ENCODE measurements at regions not wholly inside any gene's neighbourhood (a gene's known extent, or its start where the extent isn't known, plus 50 kb on each side); places are given as distances from the start of the nearest gene placed in this dataset.

DNA sequence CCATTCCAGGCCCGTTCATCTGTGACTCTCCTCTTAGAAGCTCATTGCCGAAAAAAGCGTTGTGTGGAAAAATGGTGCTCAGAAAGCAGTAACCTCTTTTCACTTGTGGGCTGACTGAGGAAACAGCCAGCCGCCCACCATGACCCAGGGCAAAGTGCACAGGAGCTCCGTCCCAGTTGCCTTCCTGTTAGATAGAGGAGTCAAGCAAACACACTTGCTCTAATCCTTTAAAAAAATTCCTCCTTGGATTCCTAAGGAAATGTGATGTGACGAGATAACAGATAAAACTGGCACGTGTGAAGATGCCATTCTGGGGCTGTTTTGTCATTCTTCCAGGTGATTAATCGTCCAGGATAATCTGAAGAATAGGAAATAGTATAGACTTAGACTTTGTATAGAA lies 396.8 kb upstream of the DDHD1 start:
- no peak for DNase-seq (ENCODE audit: low read depth)

- DNase-seq (ENCODE audit: low read depth): no peak
Observed at GRCh38 chr14:53547593-53547992, 394.5 kb upstream of the DDHD1 start.

GRCh38 chr14:53545217-53545616 lies 392.1 kb upstream of the DDHD1 start:
- DNase-seq (ENCODE audit: low read depth): no peak

- DNase-seq (ENCODE audit: low read depth): peak; percentile 53
Observed at GRCh38 chr14:53542732-53543131, 389.6 kb upstream of the DDHD1 start.

GRCh38 chr14:53541411-53541810 lies 388.3 kb upstream of the DDHD1 start:
- no peak for DNase-seq (ENCODE audit: low read depth)

GRCh38 chr14:53539489-53540126 lies 386.5 kb upstream of the DDHD1 start:
- DNase-seq (ENCODE audit: low read depth): peak; percentile 75

DNA sequence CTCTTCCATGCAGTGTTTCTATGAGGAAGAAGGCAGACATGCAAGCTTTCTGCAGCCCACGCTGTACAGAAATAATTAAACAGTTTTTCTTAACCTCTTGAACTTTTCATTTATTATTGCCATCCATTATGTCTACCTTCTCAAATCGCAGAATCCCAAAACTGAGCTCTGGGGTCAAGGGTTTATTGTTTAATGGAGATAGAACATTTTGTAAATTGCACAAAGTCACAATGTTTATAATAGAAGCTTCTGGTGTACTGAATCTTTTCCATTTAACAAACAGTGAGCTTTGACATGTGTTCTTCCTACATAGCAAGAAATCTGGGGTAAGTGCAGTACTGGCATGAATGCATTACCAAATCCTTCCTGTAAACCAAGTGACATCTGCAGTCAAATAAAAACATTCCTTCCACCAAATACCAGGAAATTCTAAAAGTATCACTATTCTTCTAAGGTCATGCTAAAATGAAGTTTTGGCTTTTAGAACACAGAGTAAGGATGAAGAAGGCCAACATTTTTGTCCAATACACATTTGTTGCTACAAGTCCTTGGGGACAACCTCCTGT lies 385.3 kb upstream of the DDHD1 start:
- no peak for DNase-seq (ENCODE audit: low read depth)

- DNase-seq (ENCODE audit: low read depth): peak; percentile 70
Observed at GRCh38 chr14:53537422-53538315, 384.5 kb upstream of the DDHD1 start.

DNA sequence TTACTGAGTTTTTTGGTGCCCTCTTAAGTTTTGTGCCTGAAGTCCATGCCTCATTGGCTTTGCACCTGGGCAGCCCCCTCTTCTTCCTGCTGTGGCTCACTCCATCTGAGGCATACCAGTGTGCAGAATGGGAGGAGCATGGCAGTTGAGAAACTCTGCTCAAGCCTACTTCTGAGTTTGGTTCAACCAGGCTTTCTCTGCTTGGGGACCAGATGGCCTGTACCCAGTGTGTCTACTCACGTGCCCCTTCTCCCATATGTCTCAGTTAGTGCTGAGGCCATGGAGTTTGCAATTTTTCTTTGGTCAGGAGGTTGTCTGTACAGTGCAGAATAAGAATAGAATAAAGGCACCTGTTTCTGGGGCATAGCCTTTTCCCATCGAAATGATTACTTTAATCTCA lies 383.3 kb upstream of the DDHD1 start:
- DNase-seq (ENCODE audit: low read depth): no peak

GRCh38 chr14:53534841-53535240 lies 381.7 kb upstream of the DDHD1 start:
- no peak for DNase-seq (ENCODE audit: low read depth)

DNA sequence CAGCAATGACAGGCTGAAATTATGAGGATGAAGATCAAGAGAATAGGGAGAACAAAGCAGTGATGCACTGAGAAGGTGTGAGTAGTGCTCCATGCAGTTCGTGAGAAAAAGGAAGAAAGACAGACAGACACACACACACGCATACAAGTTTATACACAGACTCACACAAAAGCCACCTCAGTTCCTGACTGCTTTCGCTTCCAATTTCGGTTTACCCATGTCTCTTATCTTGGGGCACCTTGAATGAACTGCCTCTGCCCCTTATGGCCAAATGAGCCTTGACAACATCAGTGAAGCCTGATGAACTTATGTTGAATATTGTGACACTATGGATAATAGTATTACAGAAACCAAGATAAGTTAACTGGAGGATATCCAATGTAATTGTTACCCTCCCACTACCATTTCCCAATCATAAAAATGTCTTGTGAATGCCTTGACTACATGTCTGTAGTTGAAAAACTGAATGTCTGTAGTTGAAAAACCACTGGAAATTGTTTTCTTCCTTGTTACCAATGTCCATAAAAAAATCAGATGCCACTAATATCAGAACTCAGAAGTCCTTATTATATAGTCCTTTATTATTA lies 380.4 kb upstream of the DDHD1 start:
- DNase-seq (ENCODE audit: low read depth): peak; percentile 71

DNA sequence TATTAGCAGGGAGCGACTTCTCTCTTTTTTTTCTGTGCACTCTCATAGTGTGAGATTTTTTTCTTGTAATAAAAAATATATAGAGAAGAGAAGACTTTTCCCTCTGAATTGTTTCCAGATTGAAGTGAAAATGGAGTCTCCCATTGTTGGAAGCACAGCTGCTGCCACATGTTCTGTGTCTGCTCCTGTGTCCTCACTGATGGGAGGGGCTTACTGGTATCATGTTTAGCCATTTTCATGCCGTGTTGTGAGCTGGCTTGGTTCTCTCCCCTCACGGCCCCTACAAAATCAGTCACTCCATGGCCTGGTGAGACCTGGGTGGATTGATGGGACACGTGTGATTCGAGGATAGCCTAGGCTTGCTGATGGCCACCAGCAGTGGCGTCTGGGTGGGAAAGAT lies 379.7 kb upstream of the DDHD1 start:
- no peak for DNase-seq (ENCODE audit: low read depth)

DNA sequence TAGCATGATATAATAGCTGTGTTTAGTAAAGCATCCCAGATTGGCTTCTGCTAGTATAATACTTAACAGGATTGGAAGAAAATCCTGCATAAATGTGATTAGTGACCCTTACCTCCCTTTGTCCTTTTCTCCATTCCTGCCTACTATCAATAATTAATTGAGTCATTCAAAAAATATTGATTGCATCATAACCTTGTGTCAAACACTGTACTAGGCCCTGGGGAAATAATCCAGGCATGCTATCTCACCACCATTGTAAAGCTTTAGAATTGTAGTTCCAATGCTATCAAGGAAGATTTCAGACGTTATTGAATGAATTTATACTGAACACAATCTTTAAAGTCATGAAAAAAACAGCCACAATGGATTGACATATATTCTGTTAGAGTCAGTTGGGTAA lies 378.6 kb upstream of the DDHD1 start:
- no peak for DNase-seq (ENCODE audit: low read depth)

GRCh38 chr14:53531156-53531555 lies 378.0 kb upstream of the DDHD1 start:
- DNase-seq (ENCODE audit: low read depth): no peak

GRCh38 chr14:53529519-53529918 lies 376.4 kb upstream of the DDHD1 start:
- DNase-seq (ENCODE audit: low read depth): no peak

DNA sequence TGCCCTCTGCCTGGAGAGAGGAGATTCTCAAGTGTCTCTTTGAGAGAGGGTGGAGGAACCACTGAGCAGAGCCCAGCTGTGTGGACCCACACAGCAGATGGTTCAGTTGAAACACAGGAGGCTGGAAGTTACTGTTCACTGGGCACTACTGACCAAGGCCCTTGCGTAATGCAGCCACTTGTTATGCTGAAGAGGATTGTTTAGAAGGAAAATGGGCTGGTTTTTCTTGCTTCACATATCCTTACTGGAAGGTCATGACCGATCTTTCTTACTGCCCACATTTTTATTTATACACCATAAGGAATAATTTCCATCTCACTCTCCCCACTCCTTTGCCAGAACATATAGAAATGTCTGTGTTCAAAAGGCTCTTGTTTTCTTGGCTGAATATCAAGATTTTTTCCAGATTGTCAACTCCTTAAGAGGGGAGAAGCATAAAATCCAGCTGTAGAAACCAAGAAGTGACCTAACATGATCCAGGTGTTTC lies 375.1 kb upstream of the DDHD1 start:
- peak; percentile 57 for DNase-seq (ENCODE audit: low read depth)

DNA sequence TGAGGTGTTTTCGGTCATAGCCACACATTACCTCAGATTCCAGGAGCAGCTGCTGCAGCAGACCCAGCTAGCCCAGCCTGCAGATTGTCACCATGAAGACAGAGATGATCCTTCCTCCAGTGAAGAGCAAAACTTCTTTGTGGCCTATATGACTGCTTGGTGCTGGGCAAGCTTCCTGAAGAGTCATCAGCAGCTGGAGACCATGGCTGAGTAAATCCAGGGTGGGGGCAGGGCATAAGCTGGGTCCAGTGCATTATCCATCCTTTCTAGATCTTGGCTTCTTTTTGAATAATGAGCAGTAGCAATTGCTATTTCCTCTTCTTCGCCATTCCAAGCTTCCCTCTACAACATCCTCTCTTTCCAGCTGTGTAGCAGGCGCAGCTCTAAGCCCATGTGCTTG lies 373.1 kb upstream of the DDHD1 start:
- DNase-seq (ENCODE audit: low read depth): no peak

DNA sequence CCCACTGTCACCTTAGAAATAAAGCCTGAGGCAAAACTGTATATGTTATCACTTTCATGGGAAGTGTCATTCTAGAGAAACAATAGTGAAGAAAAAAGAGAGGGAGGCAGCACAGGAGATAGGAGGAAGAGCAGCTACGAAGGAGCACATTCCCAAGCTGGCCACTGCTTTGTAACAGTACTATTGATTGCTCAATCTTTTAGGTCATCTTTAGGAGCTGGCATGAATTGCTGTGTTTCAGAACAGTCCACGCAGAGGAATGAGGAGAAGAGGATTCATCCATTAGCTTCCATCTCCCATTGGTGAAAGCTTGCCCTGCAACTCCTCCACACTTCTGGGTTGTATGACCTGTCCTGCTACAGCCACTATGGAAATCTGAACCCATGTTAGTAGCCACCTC lies 372.5 kb upstream of the DDHD1 start:
- peak; percentile 77 for DNase-seq (ENCODE audit: low read depth)

DNA sequence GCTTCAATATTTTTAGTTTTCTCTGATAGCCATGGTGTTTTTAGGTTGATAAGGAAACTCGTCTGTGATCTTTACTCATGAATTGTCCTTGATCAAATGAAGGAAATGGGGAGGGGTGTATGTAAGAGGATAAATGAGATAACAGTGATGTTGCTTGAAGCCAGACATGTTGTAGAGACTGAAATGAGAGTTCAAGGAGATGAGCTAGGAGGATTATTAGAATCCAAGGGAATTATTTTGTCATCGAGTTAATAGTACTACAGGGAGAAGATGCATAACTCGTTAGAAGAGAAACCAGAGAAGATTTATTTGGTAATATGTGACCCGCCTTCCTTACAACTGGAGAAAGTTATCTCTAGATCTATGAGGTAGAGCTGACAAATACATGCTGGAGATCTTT lies 371.3 kb upstream of the DDHD1 start:
- no peak for DNase-seq (ENCODE audit: low read depth)

GRCh38 chr14:53523226-53523625 lies 370.1 kb upstream of the DDHD1 start:
- no peak for DNase-seq (ENCODE audit: low read depth)

GRCh38 chr14:53520078-53520928 lies 367.2 kb upstream of the DDHD1 start:
- DNase-seq (ENCODE audit: low read depth): no peak

GRCh38 chr14:53519137-53519536 lies 366.0 kb upstream of the DDHD1 start:
- peak; percentile 30 for DNase-seq (ENCODE audit: low read depth)
